Motor neuron (in vitro differentiated cells): ENCODE measurements at regions not wholly inside any gene's neighbourhood (a gene's known extent, or its start where the extent isn't known, plus 50 kb on each side); places are given as distances from the start of the nearest gene placed in this dataset.

ENCODE experiments used
- ATAC-seq, 8 experiments: fragments of 200-7000 bp; cut with Tn5 transposase; replicated peaks in 6 of 8; 2 replicates each; pipeline ENCODE4 v1.8.0; 2021; ENCODE audit warnings: mild to moderate bottlenecking in 8 of 8, moderate library complexity in 8 of 8
- H3K27ac ChIP-seq, 2 donors: fragments of 250-450 bp; sonication (Bioruptor Pico); 2 replicates each; pipeline ENCODE4 v1.9.0; 2021; ENCODE audit warnings: antibody characterized with exemption in 2 of 2, mild to moderate bottlenecking in 2 of 2, moderate library complexity in 1 of 2
- H3K4me1 ChIP-seq, 2 donors: fragments of 250-450 bp; sonication (Bioruptor Pico); replicated peaks in 1 of 2; 2 replicates each; pipeline ENCODE4 v1.6.1; 2021; ENCODE audit warnings: antibody characterized with exemption in 2 of 2, mild to moderate bottlenecking in 2 of 2, moderate library complexity in 1 of 2
- H3K4me3 ChIP-seq, 5 donors: fragments of 250-450 bp; sonication (Bioruptor Pico); 2 replicates each; pipeline ENCODE4 v1.9.0; 2021; ENCODE audit warnings: antibody characterized with exemption in 5 of 5, mild to moderate bottlenecking in 5 of 5, moderate library complexity in 4 of 5
- WGBS, 10 experiments: fragments of 450-650 bp; shearing (Covaris generic); methylation state at CpG; one replicate each; pipeline ENCODE4 v1.0.0; 2022; 5-methylcytosine and 5-hydroxymethylcytosine counted together
- in situ Hi-C, 9 experiments: fragments of 400-800 bp; cut with MboI; loops; one replicate each; pipeline ENCODE4 v1.15.0; 2021; ENCODE audit warnings: low sequenced_read_pairs in 9 of 9, low pct_unique_long_range_greater_than_20kb in 2 of 9; ENCODE audit not compliant: unreplicated experiment in 9 of 9

GRCh38 chr18:78199611-78200010 lies 780.0 kb upstream of the SALL3 start:
- H3K4me3 ChIP-seq, result no peak overlapping the region
- H3K4me1 ChIP-seq, result no peaks in the 10 kb centered on the region
- in situ Hi-C loops, result no loop called here
- 4 to 100% (median 68%) methylated on average over 1 to 4 of the region's 4 CpGs; no CpG with 5 or more reads in 1 of the 10 experiments for WGBS, 10 experiments
- H3K27ac ChIP-seq, result no peak overlapping the region
- ATAC-seq, result no peak

- in situ Hi-C loops, result no loop called here
- H3K4me1 ChIP-seq, result peaks cover 9 to 20% of the 10 kb centered on the region in 2 donors
- H3K27ac ChIP-seq, result no peak overlapping the region
- H3K4me3 ChIP-seq, result no peak overlapping the region
- WGBS, 10 experiments, result 0 to 38% (median 8%) methylated on average over 2 to 9 of the region's 10 CpGs; no CpG with 5 or more reads in 2 of the 10 experiments
- peak in 4 of 8 experiments; percentile 31 to 77 (median 69) for ATAC-seq
Observed at GRCh38 chr18:78207942-78208341, 771.7 kb upstream of the SALL3 start.

GRCh38 chr18:78208461-78208860 lies 771.2 kb upstream of the SALL3 start:
- ATAC-seq, result peak in 4 of 8 experiments; percentile 42 to 79 (median 70)
- in situ Hi-C loops, result no loop called here
- Histone ChIP-seq H3K27ac (no peak overlapping the region), H3K4me3 (no peak overlapping the region), H3K4me1 (peaks cover 9 to 20% of the 10 kb centered on the region in 2 donors)
- WGBS, 10 experiments, result 0 to 20% (median 3%) methylated on average over 1 to 2 of the region's 2 CpGs; no CpG with 5 or more reads in 2 of the 10 experiments

- Histone ChIP-seq H3K4me1 (peaks cover 6 to 7% of the 10 kb centered on the region in 2 donors), H3K27ac (no peak overlapping the region), H3K4me3 (no peak overlapping the region)
- in situ Hi-C loops, result no loop called here
- ATAC-seq, result no peak
- WGBS, 10 experiments, result 0 to 100% (median 84%) methylated on average over 1 to 12 of the region's 15 CpGs
Observed at GRCh38 chr18:78213361-78213994, 766.1 kb upstream of the SALL3 start.

- WGBS, 10 experiments, result 0 to 90% (median 73%) methylated on average over 1 to 9 of the region's 10 CpGs; no CpG with 5 or more reads in 2 of the 10 experiments
- ATAC-seq, result no peak
Observed at GRCh38 chr18:78221496-78221895, 758.1 kb upstream of the SALL3 start.

DNA sequence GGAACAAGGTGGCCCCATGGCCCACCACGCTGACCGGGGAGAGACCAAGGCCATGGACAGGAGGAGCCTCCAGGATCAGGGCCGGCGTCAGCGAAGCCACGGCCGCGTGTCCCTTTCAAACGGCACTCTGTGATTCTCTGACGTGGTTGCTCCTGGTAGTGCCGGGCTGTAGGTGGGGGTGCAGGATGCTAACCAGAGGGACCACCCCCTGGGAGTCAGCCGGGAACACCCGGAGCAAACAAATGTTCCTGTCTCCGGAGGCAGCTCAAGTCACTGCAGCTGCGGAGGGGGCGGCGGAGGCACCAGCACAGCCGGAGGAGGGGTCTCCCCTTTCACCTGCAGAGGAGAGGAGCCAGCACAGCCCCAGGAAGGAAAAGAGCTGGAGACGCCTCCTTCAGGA lies 750.6 kb upstream of the SALL3 start:
- peak in 2 of 8 experiments; percentile 28 to 32 for ATAC-seq
- WGBS, 10 experiments, result 17 to 50% (median 29%) methylated on average over 1 to 8 of the region's 19 CpGs; no CpG with 5 or more reads in 6 of the 10 experiments
- Histone ChIP-seq H3K4me3 (no peak overlapping the region), H3K4me1 (no peaks in the 10 kb centered on the region), H3K27ac (no peak overlapping the region)
- in situ Hi-C loops, result loop anchor here in 1 of 9 experiments (25.0 kb wide), 1 partner anchor 108 kb away; no protein-coding TSS in a partner anchor

More at GRCh38 chr18:78221496-78221895, 758.1 kb upstream of the SALL3 start:
- H3K4me1 ChIP-seq, result peaks cover 0 to 12% of the 10 kb centered on the region in 2 donors
- no peak overlapping the region for H3K4me3 ChIP-seq
- in situ Hi-C loops, result no loop called here
- H3K27ac ChIP-seq, result no peak overlapping the region

- no peak for ATAC-seq
- in situ Hi-C loops, result loop anchor here in 1 of 9 experiments (25.0 kb wide), 1 partner anchor 106 kb away; no protein-coding TSS in a partner anchor
- WGBS, 10 experiments, result 0 to 90% (median 51%) methylated on average over 1 to 4 of the region's 4 CpGs; no CpG with 5 or more reads in 5 of the 10 experiments
- H3K4me1 ChIP-seq, result no peaks in the 10 kb centered on the region
- H3K27ac ChIP-seq, result no peak overlapping the region
- no peak overlapping the region for H3K4me3 ChIP-seq
Observed at GRCh38 chr18:78230911-78231310, 748.7 kb upstream of the SALL3 start.

DNA sequence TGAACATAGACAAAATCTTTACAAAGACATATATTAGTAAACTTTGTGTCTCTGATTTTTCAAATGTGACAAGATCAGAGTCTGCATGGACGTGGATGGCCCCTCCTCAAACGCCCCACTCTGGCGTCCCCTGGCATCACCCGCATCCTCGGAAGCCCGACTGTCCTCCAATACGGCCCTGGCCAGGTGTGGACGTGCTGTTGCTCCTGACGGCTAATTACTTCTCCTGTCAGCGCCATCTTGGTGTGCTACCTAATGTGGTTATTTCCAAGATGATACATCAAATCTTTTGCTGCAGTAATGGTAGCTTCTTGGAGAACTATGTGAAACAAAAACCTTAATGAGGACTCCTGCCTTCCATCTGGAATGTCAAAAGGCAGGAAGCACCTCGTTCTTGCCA lies 747.4 kb upstream of the SALL3 start:
- ATAC-seq, result no peak
- Histone ChIP-seq H3K4me3 (no peak overlapping the region), H3K4me1 (no peaks in the 10 kb centered on the region), H3K27ac (no peak overlapping the region)
- WGBS, 10 experiments, result 10 to 100% (median 40%) methylated on average over 1 to 6 of the region's 11 CpGs; no CpG with 5 or more reads in 3 of the 10 experiments
- in situ Hi-C loops, result loop anchor here in 1 of 9 experiments (25.0 kb wide), 1 partner anchor 105 kb away; no protein-coding TSS in a partner anchor

- ATAC-seq, result no peak
- H3K27ac ChIP-seq, result no peak overlapping the region
- H3K4me3 ChIP-seq, result no peak overlapping the region
- in situ Hi-C loops, result loop anchor here in 1 of 9 experiments (25.0 kb wide), 1 partner anchor 99 kb away; no protein-coding TSS in a partner anchor
- H3K4me1 ChIP-seq, result peaks cover 0 to 22% of the 10 kb centered on the region in 2 donors
- 20 to 100% (median 80%) methylated on average over 1 to 11 of the region's 12 CpGs; no CpG with 5 or more reads in 4 of the 10 experiments for WGBS, 10 experiments
Observed at GRCh38 chr18:78237864-78238263, 741.8 kb upstream of the SALL3 start.

- in situ Hi-C loops, result loop anchor here in 1 of 9 experiments (25.0 kb wide), 1 partner anchor 99 kb away; no protein-coding TSS in a partner anchor
- ATAC-seq, result peak in 3 of 8 experiments; percentile 12 to 27 (median 24)
- no CpG with 5 or more reads among the region's 46 CpGs for WGBS, 10 experiments
- Histone ChIP-seq H3K4me3 (no peak overlapping the region), H3K4me1 (peaks cover 0 to 22% of the 10 kb centered on the region in 2 donors), H3K27ac (no peak overlapping the region)
Observed at GRCh38 chr18:78238404-78239089, 741.1 kb upstream of the SALL3 start.

DNA sequence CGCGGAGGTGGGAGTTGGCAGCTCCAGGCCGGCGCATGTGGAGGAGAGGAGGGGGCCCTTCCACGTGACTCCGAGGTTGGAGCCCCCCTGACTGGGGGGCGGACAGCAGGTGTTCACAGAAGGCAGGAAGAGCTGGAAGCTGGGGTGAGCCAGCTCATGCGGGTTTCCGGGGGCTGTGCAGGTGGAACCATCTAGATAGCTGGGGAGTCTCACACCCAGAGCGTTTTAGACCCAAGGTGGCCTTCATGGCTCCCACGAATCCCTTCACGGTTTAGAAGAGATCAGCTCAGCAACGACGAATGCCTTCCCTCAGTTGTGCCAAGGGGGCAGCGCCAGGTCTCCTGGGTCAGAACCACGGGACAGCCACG lies 740.5 kb upstream of the SALL3 start:
- H3K4me1 ChIP-seq, result peaks cover 0 to 22% of the 10 kb centered on the region in 2 donors
- H3K27ac ChIP-seq, result no peak overlapping the region
- H3K4me3 ChIP-seq, result no peak overlapping the region
- in situ Hi-C loops, result loop anchor here in 1 of 9 experiments (25.0 kb wide), 1 partner anchor 98 kb away; no protein-coding TSS in a partner anchor
- 64 to 100% (median 84%) methylated on average over 4 to 9 of the region's 17 CpGs; no CpG with 5 or more reads in 3 of the 10 experiments for WGBS, 10 experiments
- peak in 1 of 8 experiments; percentile 4 for ATAC-seq

DNA sequence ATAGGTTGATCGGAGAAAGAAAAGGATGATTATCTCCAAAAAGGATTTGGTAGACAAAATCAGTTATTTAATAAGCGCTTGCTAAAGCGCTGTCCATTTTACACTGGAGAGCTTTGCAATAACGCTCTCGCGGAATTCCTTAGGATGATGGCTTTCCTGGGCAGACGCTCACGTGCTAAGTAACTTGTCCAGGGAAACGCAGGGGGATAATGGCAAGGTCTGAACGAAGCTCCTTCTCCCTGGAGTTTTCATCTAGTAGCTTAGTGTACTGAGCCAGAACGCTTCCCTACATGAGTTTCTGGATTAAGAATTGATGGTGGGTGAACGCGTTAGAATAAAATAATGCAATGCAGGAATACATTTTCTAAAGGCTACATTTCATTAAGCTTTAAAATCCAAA lies 739.5 kb upstream of the SALL3 start:
- in situ Hi-C loops, result loop anchor here in 1 of 9 experiments (25.0 kb wide), 1 partner anchor 97 kb away; no protein-coding TSS in a partner anchor

More for the DNA sequence above, 739.5 kb upstream of the SALL3 start:
- H3K27ac ChIP-seq, result no peak overlapping the region
- peaks cover 0 to 22% of the 10 kb centered on the region in 2 donors for H3K4me1 ChIP-seq
- ATAC-seq, result no peak
- H3K4me3 ChIP-seq, result no peak overlapping the region
- WGBS, 10 experiments, result 20 to 100% (median 79%) methylated on average over 1 to 12 of the region's 13 CpGs
